ENCODE measurements at regions not wholly inside any gene's neighbourhood (a gene's known extent, or its start where the extent isn't known, plus 50 kb on each side); places are given as distances from the start of the nearest gene placed in this dataset.

- no peak for DNase-seq (ENCODE audit: low read depth)
These were observed 262.6 kb upstream of the ADAMTS16 start for GRCh38 chr5:4877579-4877978.

GRCh38 chr5:4879075-4879474, 261.1 kb upstream of the ADAMTS16 start:
- no peak for DNase-seq (ENCODE audit: low read depth)

- DNase-seq (ENCODE audit: low read depth): peak; percentile 79
These were observed 260.3 kb upstream of the ADAMTS16 start for GRCh38 chr5:4879693-4880303.

GRCh38 chr5:4880304-4880741, 259.8 kb upstream of the ADAMTS16 start:
- no peak for DNase-seq (ENCODE audit: low read depth)

- no peak for DNase-seq (ENCODE audit: low read depth)
These were observed 258.6 kb upstream of the ADAMTS16 start for GRCh38 chr5:4881366-4882002.

- no peak for DNase-seq (ENCODE audit: low read depth)
These were observed 257.9 kb upstream of the ADAMTS16 start for GRCh38 chr5:4882186-4882585.

GRCh38 chr5:4883360-4883759, 256.8 kb upstream of the ADAMTS16 start:
- no peak for DNase-seq (ENCODE audit: low read depth)

GRCh38 chr5:4893063-4893744, 246.9 kb upstream of the ADAMTS16 start:
- DNase-seq (ENCODE audit: low read depth): no peak

GRCh38 chr5:4896328-4896727, 243.8 kb upstream of the ADAMTS16 start:
- DNase-seq (ENCODE audit: low read depth): no peak

- no peak for DNase-seq (ENCODE audit: low read depth)
These were observed 238.8 kb upstream of the ADAMTS16 start for GRCh38 chr5:4901305-4901811.

GRCh38 chr5:4901924-4902323, 238.2 kb upstream of the ADAMTS16 start:
- DNase-seq (ENCODE audit: low read depth): no peak

GRCh38 chr5:4905674-4906520, 234.2 kb upstream of the ADAMTS16 start:
- peak; percentile 37 for DNase-seq (ENCODE audit: low read depth)

- no peak for DNase-seq (ENCODE audit: low read depth)
These were observed 233.3 kb upstream of the ADAMTS16 start for GRCh38 chr5:4906786-4907185.

GRCh38 chr5:4907571-4907970, 232.6 kb upstream of the ADAMTS16 start:
- DNase-seq (ENCODE audit: low read depth): peak; percentile 18

- no peak for DNase-seq (ENCODE audit: low read depth)
These were observed 231.0 kb upstream of the ADAMTS16 start for GRCh38 chr5:4909086-4909485.

- DNase-seq (ENCODE audit: low read depth): no peak
These were observed 228.3 kb upstream of the ADAMTS16 start for GRCh38 chr5:4911646-4912403.

- no peak for DNase-seq (ENCODE audit: low read depth)
These were observed 218.2 kb upstream of the ADAMTS16 start for GRCh38 chr5:4921929-4922328.

- peak; percentile 46 for DNase-seq (ENCODE audit: low read depth)
These were observed 215.6 kb upstream of the ADAMTS16 start for GRCh38 chr5:4924577-4924976.

- DNase-seq (ENCODE audit: low read depth): no peak
These were observed 213.0 kb upstream of the ADAMTS16 start for GRCh38 chr5:4927097-4927496.

- no peak for DNase-seq (ENCODE audit: low read depth)
These were observed 211.7 kb upstream of the ADAMTS16 start for GRCh38 chr5:4928409-4928808.

- no peak for DNase-seq (ENCODE audit: low read depth)
These were observed 211.0 kb upstream of the ADAMTS16 start for GRCh38 chr5:4929092-4929655.
